Activated naive CD8-positive, alpha-beta T cell treated with anti-CD3 and anti-CD28 coated beads, Interleukin-2, amount 50 U/mL, for 24 hours (primary cell): ENCODE measurements at regions not wholly inside any gene's neighbourhood (a gene's known extent, or its start where the extent isn't known, plus 50 kb on each side); places are given as distances from the start of the nearest gene placed in this dataset.
"Not testable (repeated sequence)": the region's sequence is repeated elsewhere in the genome, so short reads cannot be mapped to it uniquely, and the experiment has no call there.

Experiments
- ATAC-seq: fragments of 150-1000 bp; cut with Tn5 transposase; one replicate; pipeline ENCODE4 v1.10.0; 2021
- DNase-seq: peaks from one replicate; pipeline ENCODE4 v3.0.0; 2021
- H3K27ac Mint-ChIP-seq: one replicate; pipeline ENCODE4 v1.8.0; 2021; ENCODE audit warnings: mild to moderate bottlenecking, mixed read lengths
- H3K27me3 Mint-ChIP-seq: one replicate; pipeline ENCODE4 v1.8.0; 2021; ENCODE audit warnings: mixed read lengths
- H3K36me3 Mint-ChIP-seq: one replicate; pipeline ENCODE4 v1.8.0; 2021; ENCODE audit warnings: low read depth, mixed read lengths
- H3K4me1 Mint-ChIP-seq: one replicate; pipeline ENCODE4 v1.8.0; 2021; ENCODE audit warnings: mixed read lengths
- H3K4me3 Mint-ChIP-seq: one replicate; pipeline ENCODE4 v1.8.0; 2021; ENCODE audit warnings: mild to moderate bottlenecking, moderate library complexity, mixed read lengths
- H3K9me3 Mint-ChIP-seq: one replicate; pipeline ENCODE4 v1.8.0; 2021; ENCODE audit warnings: mixed read lengths

DNA sequence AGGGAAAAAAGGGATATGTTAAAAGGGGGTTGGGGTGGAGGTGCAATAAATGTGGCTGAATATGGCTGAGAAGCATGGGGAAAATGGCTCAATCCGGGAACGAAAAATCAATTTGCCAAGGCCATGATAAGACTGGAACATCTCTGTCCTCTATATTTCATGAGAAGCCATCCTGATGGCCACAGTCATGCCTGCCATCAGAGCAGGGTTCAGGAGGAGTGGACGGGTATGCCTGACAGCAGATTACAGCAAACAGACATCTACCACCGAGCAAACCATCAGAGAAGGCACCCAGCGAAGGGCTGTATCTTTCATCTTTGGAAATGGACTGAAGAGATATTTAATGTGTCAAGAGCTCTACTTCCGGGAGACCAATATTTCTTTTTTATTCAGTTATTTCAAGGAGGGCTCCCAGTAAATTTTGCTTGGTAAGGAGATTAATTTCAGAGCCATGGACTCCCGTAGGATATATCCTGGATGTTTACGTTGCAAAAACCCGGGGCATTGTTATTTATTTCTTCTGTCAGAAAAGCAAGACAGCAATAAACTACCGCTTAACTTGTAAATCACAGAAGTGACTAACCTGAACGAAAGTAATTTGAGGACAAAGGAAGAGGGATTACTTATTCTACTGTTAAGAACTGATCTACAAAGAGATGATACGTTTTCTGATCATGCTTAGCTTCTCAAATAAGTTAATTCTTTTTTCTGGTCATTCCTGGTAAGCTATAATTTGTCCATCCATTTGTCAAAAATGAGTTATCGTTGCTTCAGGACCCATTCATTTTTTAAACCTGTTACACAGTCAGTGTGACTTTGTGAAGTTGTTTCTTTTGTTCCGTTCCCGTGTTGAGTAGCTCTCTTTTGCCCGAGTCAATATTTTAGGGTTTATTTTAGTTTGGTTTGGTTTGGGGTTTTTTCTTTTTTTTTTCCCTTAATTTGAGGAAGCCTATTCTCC is 80.6 kb upstream of the CHD2 start:
- no peak for DNase-seq
- H3K9me3 Mint-ChIP-seq, result no peaks in the 10 kb centered on the region
- H3K36me3 Mint-ChIP-seq, result no peaks in the 10 kb centered on the region
- H3K4me3 Mint-ChIP-seq, result peak overlapping the region; percentile 84
- H3K27ac Mint-ChIP-seq, result peak overlapping the region; percentile 73
- H3K4me1 Mint-ChIP-seq, result peaks cover 62% of the 10 kb centered on the region
- no peak for ATAC-seq
- H3K27me3 Mint-ChIP-seq, result no peaks in the 10 kb centered on the region

GRCh38 chr15:92820236-92821021 is 79.7 kb upstream of the CHD2 start:
- DNase-seq (peak; percentile 89), ATAC-seq (peak; percentile 67)
- H3K27me3 Mint-ChIP-seq, result no peaks in the 10 kb centered on the region
- peak overlapping the region; percentile 84 for H3K4me3 Mint-ChIP-seq
- peaks cover 62% of the 10 kb centered on the region for H3K4me1 Mint-ChIP-seq
- no peaks in the 10 kb centered on the region for H3K36me3 Mint-ChIP-seq
- H3K9me3 Mint-ChIP-seq, result no peaks in the 10 kb centered on the region
- H3K27ac Mint-ChIP-seq, result peak overlapping the region; percentile 73

- H3K9me3 Mint-ChIP-seq, result no peaks in the 10 kb centered on the region
- no peaks in the 10 kb centered on the region for H3K36me3 Mint-ChIP-seq
- peak; percentile 83 for ATAC-seq
- DNase-seq, result no peak
- peaks cover 65% of the 10 kb centered on the region for H3K4me1 Mint-ChIP-seq
- peak overlapping the region; percentile 57 for H3K4me3 Mint-ChIP-seq
- H3K27me3 Mint-ChIP-seq, result no peaks in the 10 kb centered on the region
- H3K27ac Mint-ChIP-seq, result peak overlapping the region; percentile 93
Observed at GRCh38 chr15:92821491-92822116, 78.5 kb upstream of the CHD2 start.

DNA sequence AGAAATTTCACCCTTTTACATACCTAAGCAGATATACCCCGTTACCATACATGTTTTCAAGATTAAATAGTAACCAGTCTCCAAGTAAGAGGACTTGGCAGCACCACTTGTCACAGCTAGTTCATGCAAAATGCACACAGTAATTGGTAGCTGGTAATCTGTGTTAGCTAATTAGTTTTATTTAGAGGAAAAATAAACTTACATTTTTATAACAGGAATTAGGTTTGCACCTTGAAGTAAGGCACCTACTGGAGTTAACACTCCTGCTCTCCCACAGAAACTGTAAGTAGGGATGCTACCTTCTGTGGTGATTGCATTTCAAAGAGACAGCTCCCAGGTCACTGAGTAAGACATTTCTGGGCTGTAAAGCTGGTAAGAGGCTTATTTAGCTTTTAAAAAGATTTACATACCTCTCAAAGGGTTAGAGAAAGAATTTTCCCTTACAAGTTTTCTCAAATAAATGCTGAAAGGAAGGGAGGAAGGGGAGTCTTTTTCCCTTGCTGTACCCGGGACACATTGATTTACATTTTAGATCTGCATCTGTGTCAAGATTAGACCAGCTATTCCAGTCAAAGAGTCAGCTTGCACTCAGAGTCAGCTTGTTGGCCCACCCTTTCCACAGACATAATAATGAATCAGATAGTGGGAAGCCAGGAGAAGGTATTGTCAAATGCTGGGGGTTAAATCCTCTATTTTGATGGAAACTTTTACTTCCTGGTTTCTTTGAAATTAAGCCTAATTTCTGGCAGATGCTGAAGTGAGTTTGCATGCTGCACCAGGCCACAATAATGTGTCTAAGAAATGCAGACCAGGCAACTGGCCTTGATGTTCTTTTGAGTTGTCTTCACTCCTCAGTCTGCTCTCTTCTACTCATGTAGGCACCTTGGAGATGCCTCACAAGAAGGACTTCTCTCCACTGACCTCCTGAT is 77.6 kb upstream of the CHD2 start:
- Mint-ChIP-seq H3K9me3 (no peaks in the 10 kb centered on the region), H3K36me3 (no peaks in the 10 kb centered on the region), H3K4me3 (no peak overlapping the region), H3K4me1 (peaks cover 60% of the 10 kb centered on the region), H3K27me3 (no peaks in the 10 kb centered on the region), H3K27ac (peak overlapping the region; percentile 93)
- ATAC-seq, result no peak
- no peak for DNase-seq

DNA sequence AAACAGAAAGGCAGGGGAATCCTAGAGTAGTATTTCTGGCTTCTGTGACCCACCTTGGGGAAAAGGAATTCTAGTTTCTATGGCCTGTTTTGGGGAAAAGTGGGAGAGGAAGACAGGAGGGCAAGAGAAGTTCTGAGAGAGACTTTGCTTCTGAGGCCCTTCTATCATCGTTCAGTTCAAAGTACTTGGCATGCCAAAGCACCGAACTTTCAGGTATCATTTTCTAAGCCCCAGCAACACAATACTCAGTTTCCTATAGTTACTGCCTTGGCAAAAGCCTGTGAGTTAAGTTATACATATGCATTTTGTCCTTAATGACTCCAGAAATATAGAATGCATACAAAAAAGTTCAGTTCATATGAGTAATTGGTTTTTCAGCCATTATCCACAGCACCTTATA is 74.1 kb upstream of the CHD2 start:
- Mint-ChIP-seq H3K36me3 (no peaks in the 10 kb centered on the region), H3K27me3 (no peaks in the 10 kb centered on the region), H3K4me1 (peaks cover 45% of the 10 kb centered on the region), H3K9me3 (no peaks in the 10 kb centered on the region), H3K4me3 (no peak overlapping the region), H3K27ac (peak overlapping the region; percentile 3)
- DNase-seq (no peak), ATAC-seq (no peak)

DNA sequence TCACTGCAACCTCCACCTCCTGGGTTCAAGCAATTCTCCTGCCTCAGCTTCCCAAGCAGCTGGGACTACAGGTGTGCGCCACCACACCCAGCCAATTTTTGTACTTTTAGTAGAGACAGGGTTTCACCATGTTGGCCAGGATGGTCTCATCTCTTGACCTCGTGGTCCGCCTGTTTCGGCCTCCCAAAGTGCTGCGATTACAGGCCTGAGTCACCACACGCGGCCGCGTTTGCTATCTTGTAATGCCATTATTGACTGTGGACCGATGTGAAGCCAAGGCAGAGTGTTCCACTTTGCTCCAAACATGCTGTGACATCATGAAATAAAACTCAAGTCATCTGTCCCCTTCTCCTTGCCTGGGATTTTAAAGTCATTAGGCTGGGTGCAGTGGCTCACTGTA is 72.1 kb upstream of the CHD2 start:
- peaks cover 46% of the 10 kb centered on the region for H3K4me1 Mint-ChIP-seq
- ATAC-seq, H3K27ac Mint-ChIP-seq, H3K36me3 Mint-ChIP-seq, DNase-seq, H3K27me3 Mint-ChIP-seq, H3K4me3 Mint-ChIP-seq, H3K9me3 Mint-ChIP-seq: not testable (repeated sequence)

DNA sequence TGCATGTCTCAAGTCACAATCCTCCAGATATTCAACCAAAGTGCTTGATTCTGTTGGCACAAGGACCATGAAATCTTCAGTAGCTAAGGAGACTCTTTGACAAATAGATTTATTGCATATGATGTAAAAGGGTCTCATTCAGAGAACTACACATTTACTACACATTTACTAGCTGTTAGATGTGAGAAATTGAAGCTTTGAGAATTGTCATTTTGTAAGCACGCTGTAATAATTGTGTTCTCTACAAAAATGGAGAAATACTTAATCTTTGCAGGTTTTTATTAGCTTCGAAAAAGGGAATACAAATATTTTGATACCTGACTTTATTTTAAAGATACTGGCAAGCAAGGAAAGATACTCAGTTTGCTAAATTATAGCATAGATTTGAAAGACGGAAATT is 70.2 kb upstream of the CHD2 start:
- ATAC-seq, result no peak
- no peak overlapping the region for H3K4me3 Mint-ChIP-seq
- H3K4me1 Mint-ChIP-seq, result peaks cover 60% of the 10 kb centered on the region

GRCh38 chr15:92831336-92831654 is 68.8 kb upstream of the CHD2 start:
- DNase-seq, result no peak
- Mint-ChIP-seq H3K27me3 (peaks cover 2% of the 10 kb centered on the region), H3K4me1 (peaks cover 62% of the 10 kb centered on the region), H3K4me3 (peak overlapping the region; percentile 76), H3K9me3 (no peaks in the 10 kb centered on the region), H3K36me3 (peaks cover 2% of the 10 kb centered on the region), H3K27ac (peak overlapping the region; percentile 98)
- no peak for ATAC-seq

More for the DNA sequence above, 70.2 kb upstream of the CHD2 start:
- Mint-ChIP-seq H3K27ac (peak overlapping the region; percentile 98), H3K9me3 (no peaks in the 10 kb centered on the region), H3K36me3 (peaks cover 2% of the 10 kb centered on the region), H3K27me3 (peaks cover 2% of the 10 kb centered on the region)
- DNase-seq, result no peak

- Mint-ChIP-seq H3K36me3 (peaks cover 2% of the 10 kb centered on the region), H3K27ac (peak overlapping the region; percentile 98), H3K4me3 (peak overlapping the region; percentile 76), H3K27me3 (peaks cover 2% of the 10 kb centered on the region), H3K4me1 (peaks cover 62% of the 10 kb centered on the region), H3K9me3 (no peaks in the 10 kb centered on the region)
- peak; percentile 99 for ATAC-seq
- DNase-seq, result peak; percentile 87
Observed at GRCh38 chr15:92831655-92832328, 68.3 kb upstream of the CHD2 start.

- peak overlapping the region; percentile 76 for H3K4me3 Mint-ChIP-seq
- no peak for DNase-seq
- peaks cover 2% of the 10 kb centered on the region for H3K36me3 Mint-ChIP-seq
- H3K9me3 Mint-ChIP-seq, result no peaks in the 10 kb centered on the region
- H3K27me3 Mint-ChIP-seq, result peaks cover 2% of the 10 kb centered on the region
- ATAC-seq, result no peak
- peaks cover 67% of the 10 kb centered on the region for H3K4me1 Mint-ChIP-seq
- peak overlapping the region; percentile 98 for H3K27ac Mint-ChIP-seq
Observed at GRCh38 chr15:92833106-92833433, 67.1 kb upstream of the CHD2 start.

DNA sequence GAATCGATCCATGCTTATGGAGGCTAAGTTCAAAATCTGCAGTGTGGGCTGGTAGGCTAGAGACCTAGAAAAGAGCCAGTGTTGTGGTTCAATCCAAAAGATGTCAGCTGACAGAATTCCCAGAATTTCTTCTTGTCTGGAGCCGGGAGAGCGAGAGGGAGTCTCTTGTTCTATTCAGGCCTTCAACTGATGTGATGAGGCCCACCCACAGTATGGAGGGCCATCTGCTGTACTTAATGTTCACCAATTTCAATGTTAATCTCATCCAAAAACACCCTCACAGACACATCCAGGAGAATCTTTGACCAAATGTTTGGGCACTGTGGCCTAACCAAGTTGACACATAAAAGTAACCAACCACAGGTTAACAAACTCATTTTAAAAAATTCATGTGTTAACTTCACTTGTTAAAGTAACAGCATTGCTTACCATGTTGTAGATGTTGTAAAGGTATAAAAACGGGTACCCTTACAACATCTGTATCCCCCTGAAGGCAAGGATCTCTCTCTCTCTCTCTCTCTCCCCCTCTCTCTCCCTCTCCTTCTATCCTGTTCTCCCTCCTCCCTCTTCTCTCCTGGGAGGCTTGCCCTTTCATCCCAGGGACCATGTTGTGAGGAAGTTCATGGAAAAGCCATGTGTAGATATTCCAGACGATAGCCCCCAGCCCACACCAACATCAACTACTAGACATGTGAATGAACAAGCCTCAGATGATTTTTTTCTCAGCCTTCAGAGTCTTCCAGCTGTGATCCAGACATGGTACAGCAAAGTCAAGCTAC is 66.4 kb upstream of the CHD2 start:
- H3K27ac Mint-ChIP-seq, result peak overlapping the region; percentile 98
- H3K36me3 Mint-ChIP-seq, result peaks cover 2% of the 10 kb centered on the region
- no peaks in the 10 kb centered on the region for H3K9me3 Mint-ChIP-seq
- peaks cover 71% of the 10 kb centered on the region for H3K4me1 Mint-ChIP-seq
- ATAC-seq, result no peak
- no peak for DNase-seq
- H3K27me3 Mint-ChIP-seq, result peaks cover 2% of the 10 kb centered on the region
- no peak overlapping the region for H3K4me3 Mint-ChIP-seq

DNA sequence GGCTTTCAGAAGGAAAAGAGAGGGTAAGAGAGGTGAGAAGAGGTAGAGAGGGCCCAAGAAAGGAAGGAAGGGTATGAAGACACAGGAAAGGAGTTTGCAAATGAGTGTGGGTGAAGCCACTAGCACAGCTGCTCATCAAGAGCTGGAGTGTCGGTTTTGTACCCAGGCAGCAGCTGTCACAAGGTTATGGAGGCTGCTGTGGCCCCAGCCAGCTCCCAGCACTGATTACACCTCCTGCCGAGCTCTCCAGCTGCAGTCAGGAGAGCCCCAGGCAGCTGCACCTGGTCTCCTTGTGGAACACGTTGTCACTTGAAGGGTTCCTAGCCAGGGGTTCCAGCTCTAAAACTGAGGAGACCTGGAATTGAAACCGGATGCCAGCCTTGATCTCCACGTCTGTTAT is 60.4 kb upstream of the CHD2 start:
- DNase-seq (no peak), ATAC-seq (peak; percentile 66)
- H3K4me3 Mint-ChIP-seq, result no peak overlapping the region
- H3K9me3 Mint-ChIP-seq, result no peaks in the 10 kb centered on the region
- H3K27me3 Mint-ChIP-seq, result no peaks in the 10 kb centered on the region
- H3K27ac Mint-ChIP-seq, result peak overlapping the region; percentile 68
- H3K36me3 Mint-ChIP-seq, result no peaks in the 10 kb centered on the region
- H3K4me1 Mint-ChIP-seq, result peaks cover 54% of the 10 kb centered on the region

DNA sequence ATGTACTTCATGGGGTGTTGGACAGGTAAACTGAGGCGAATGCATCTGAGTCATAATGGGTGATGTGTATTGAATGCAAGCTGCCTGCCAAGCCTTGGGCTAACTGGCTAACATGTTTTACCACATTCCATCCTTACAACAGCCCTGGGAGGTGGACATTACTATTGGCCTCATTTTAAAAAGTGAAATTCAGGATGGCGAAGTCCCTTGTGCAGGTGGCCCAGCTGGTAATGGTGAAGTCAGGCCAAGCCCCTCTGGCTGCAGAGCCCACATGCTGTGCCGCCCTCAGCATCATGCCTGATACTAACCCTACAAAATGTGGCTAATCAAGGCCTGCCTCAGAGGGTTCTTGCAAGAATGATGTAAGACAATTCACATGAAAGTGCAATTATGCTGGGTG is 60.0 kb upstream of the CHD2 start:
- Mint-ChIP-seq H3K27ac (peak overlapping the region; percentile 68), H3K4me1 (peaks cover 55% of the 10 kb centered on the region), H3K27me3 (no peaks in the 10 kb centered on the region), H3K9me3 (no peaks in the 10 kb centered on the region), H3K4me3 (no peak overlapping the region), H3K36me3 (no peaks in the 10 kb centered on the region)
- DNase-seq, result no peak
- no peak for ATAC-seq
